Uterus (tissue), 3 donors: ENCODE measurements at regions not wholly inside any gene's neighbourhood (a gene's known extent, or its start where the extent isn't known, plus 50 kb on each side); places are given as distances from the start of the nearest gene placed in this dataset.
"Not testable (repeated sequence)": the region's sequence is repeated elsewhere in the genome, so short reads cannot be mapped to it uniquely, and the experiment has no call there.

Source experiments
- DNase-seq, 2 donors: peaks; one replicate each; pipeline ENCODE4 v3.0.0-alpha.2; 2019 to 2020
- H3K27ac ChIP-seq, 2 donors: fragments of 200-600 bp; sonication (generic); 1 replicate in 1 of 2; 2 replicates in 1 of 2; pipeline ENCODE4 v1.5.1; 2016 to 2018
- H3K27me3 ChIP-seq, 2 donors: fragments of 200-600 bp; sonication (generic); one replicate each; pipeline ENCODE4 v1.5.1; 2018 to 2019; ENCODE audit warnings: control low read depth in 1 of 2
- H3K36me3 ChIP-seq, 2 donors: fragments of 200-600 bp; sonication (generic); one replicate each; pipeline ENCODE4 v1.5.1; 2019; ENCODE audit warnings: control low read depth in 1 of 2
- H3K4me1 ChIP-seq, 2 donors: fragments of 200-600 bp; sonication (generic); one replicate each; pipeline ENCODE4 v1.5.1; 2018 to 2019; ENCODE audit warnings: control low read depth in 1 of 2
- H3K4me3 ChIP-seq, 2 donors: fragments of 200-600 bp; sonication (generic); 1 replicate in 1 of 2; 2 replicates in 1 of 2; pipeline ENCODE4 v1.5.1; 2018 to 2019; ENCODE audit warnings: mild to moderate bottlenecking in 1 of 2
- H3K9me3 ChIP-seq, 2 donors: fragments of 200-600 bp; sonication (generic); one replicate each; pipeline ENCODE4 v1.5.1; 2019; ENCODE audit warnings: control low read depth in 1 of 2
- CTCF ChIP-seq, 4 experiments: fragments of 200-600 bp in 2 of 4; fragments of 450-650 bp in 2 of 4; sonication (generic) in 2 of 4; IDR thresholded peaks; one replicate each; pipeline ENCODE4 v1.5.1; 2016 to 2019; ENCODE audit warnings: antibody characterized with exemption in 4 of 4, mild to moderate bottlenecking in 2 of 4, moderate library complexity in 1 of 4
- POLR2A ChIP-seq, 2 donors: fragments of 450-650 bp; IDR thresholded peaks; one replicate each; pipeline ENCODE4 v1.6.1; 2016; ENCODE audit warnings: antibody characterized with exemption in 2 of 2, mild to moderate bottlenecking in 1 of 2, moderate library complexity in 1 of 2
- intact Hi-C: fragments of 100-400 bp; cut with DNase I; formaldehyde crosslinking; loops from one replicate; pipeline ENCODE4 v1.15.1; 2023; ENCODE audit warnings: low total_unique reads
- donor health status: DM: yes; HTN: yes; CAD: no.

DNA sequence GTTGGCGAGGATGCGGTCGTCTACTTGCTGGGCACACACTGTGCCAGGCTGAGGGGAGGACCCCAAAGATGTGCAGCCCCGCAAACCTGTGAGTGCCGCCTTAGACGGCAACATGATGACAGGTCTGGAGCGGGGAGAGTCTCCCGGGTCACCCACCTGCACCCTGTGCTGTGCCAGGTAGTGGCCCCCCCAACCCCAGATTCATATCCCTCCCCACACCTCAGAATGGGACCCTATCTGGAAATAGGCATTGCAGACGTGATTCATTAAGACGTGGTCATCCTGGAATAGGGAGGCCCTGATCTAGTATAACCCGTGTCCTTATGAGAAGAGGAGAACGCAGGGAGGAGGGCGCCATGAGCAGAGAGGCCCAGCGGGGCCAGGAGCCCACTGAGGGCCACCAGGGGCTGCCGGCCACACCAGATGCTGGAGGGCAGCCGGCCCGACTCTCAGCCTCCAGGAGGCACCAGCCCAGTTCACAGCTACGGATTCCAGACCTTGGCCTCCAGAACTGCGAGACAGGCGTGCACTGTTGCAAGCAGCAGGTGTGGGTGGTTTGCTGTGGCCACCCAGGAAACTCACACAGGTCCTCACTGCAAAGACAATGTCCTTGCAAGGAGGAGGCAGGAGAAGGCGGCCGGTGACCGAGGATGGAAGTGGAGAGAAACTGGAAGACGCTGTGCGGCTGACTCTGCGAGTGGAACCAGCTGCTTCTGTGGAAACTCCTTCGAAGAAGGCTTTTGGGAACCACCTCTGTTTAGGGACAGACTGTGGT lies 131.9 kb upstream of the LPCAT1 start:
- peaks cover 0 to 15% of the 10 kb centered on the region in 2 donors for H3K27me3 ChIP-seq
- intact Hi-C loops = no loop called here

DNA sequence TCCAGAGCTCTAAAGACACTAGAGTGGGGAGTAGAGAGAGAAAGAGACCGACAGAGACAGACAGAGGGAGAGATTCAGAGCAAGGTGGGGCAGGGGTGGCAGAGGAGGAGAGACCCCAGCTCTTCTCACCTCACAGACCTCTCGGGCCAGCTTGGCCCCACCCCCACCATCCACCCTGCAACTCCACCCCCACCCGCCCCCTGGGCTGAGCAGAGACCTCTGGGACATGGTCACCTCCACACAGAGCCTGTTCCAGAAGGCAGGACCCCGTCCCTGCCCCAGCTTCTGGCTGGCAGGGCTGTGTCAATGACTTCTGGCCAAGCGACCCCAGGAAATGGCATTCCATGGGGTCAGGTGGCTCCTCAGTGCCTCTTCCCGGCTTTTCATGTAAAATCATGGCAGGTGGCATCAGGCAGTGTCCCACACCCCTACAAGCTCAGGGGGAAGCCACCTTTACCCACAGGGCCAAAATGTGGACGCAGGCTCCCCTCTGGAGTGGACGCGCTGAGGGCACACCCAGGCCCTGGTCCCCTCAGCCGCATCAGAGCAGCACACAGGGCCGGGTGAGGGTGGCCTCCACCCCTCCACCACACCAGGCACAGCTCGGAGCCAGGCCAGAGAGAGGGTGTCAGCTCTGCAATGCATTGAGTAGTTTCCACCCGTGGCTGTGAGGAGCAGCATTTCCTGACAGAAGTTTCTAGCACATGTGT lies 131.2 kb upstream of the LPCAT1 start:
- TF ChIP-seq CTCF (IDR thresholded peaks at IDR 0.05) = no peak
- intact Hi-C loops = no loop called here

More for the DNA sequence above, 131.9 kb upstream of the LPCAT1 start:
- no peak overlapping the region for H3K27ac ChIP-seq
- H3K4me1 ChIP-seq = no peaks in the 10 kb centered on the region
- H3K4me3 ChIP-seq = no peak overlapping the region
- TF ChIP-seq CTCF (IDR thresholded peaks at IDR 0.05) (no peak), POLR2A (IDR thresholded peaks at IDR 0.05) (no peak)
- DNase-seq = no peak
- no peaks in the 10 kb centered on the region for H3K36me3 ChIP-seq
- no peaks in the 10 kb centered on the region for H3K9me3 ChIP-seq

GRCh38 chr5:1653698-1654651 lies 130.2 kb upstream of the LPCAT1 start:
- peak in 3 of 4 experiments; percentile 39 to 57 (median 39) for TF ChIP-seq CTCF (IDR thresholded peaks at IDR 0.05)
- intact Hi-C loops = not testable (repeated sequence)
- H3K27me3 ChIP-seq = peaks cover 0 to 15% of the 10 kb centered on the region in 2 donors

More for the DNA sequence above, 131.2 kb upstream of the LPCAT1 start:
- H3K36me3 ChIP-seq = no peaks in the 10 kb centered on the region
- no peak overlapping the region for H3K27ac ChIP-seq
- DNase-seq = no peak
- no peak overlapping the region for H3K4me3 ChIP-seq
- H3K4me1 ChIP-seq = no peaks in the 10 kb centered on the region
- H3K27me3 ChIP-seq = peaks cover 0 to 15% of the 10 kb centered on the region in 2 donors
- H3K9me3 ChIP-seq = no peaks in the 10 kb centered on the region

DNA sequence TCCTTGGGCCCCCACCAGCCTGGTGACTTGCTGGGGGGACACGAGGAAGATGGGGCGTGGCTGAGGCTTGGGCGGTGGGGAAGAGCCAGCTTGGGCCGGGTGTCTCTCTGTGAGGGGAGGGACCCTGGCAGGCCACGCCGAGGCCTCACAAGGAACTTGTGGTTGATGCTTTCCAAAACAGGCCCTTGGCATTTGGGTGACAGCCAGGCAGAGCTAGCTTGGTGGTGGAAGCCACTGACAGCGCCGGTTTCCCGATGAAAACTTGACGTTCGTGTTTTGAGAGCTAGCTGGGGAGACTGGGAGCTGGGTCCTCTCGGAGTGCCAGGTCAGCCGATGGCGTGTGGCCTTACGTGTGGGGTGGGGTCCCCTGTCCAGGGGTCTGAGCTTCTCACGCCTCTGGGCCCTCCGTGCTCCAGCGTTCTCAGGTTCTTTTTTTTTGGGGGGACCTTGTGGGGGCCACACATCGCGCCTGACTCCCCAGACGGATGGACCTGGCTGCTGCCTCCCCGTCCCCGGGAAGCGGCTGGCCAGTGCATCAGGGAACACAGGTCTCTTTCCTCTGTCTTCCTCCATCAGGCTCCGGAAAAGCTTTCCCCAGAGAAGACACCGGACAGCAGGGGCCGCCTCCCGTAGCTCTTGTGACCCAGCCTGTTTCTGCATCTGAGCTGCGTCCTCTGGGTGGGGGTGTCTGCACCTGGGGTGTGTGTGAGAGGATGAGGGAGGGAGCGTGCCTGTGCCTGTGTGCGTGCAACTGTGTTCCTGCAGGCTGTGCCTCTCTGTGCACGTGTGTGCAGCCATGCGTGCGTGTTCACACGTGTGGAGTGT lies 129.3 kb upstream of the LPCAT1 start:
- intact Hi-C loops = no loop called here
- Histone ChIP-seq H3K36me3 (no peaks in the 10 kb centered on the region), H3K4me3 (no peak overlapping the region), H3K9me3 (no peaks in the 10 kb centered on the region), H3K4me1 (no peaks in the 10 kb centered on the region), H3K27me3 (peaks cover 0 to 15% of the 10 kb centered on the region in 2 donors), H3K27ac (no peak overlapping the region)
- no peak for DNase-seq
- TF ChIP-seq CTCF (IDR thresholded peaks at IDR 0.05) (no peak), POLR2A (IDR thresholded peaks at IDR 0.05) (no peak)

More at GRCh38 chr5:1653698-1654651, 130.2 kb upstream of the LPCAT1 start:
- H3K9me3 ChIP-seq, H3K27ac ChIP-seq, H3K4me1 ChIP-seq, H3K4me3 ChIP-seq, H3K36me3 ChIP-seq, DNase-seq: not testable (repeated sequence)
